ENCODE measurements at regions not wholly inside any gene's neighbourhood (a gene's known extent, or its start where the extent isn't known, plus 50 kb on each side); places are given as distances from the start of the nearest gene placed in this dataset.

- H3K36me3 Mint-ChIP-seq: peaks cover 4% of the 10 kb centered on the region
- no peak for ATAC-seq
- no peak overlapping the region for H3K27ac Mint-ChIP-seq
- H3K27me3 Mint-ChIP-seq (ENCODE audit: low read depth): no peaks in the 10 kb centered on the region
- POLR2A ChIA-PET: interaction anchor here (0.6 kb wide), 1 partner anchor 92 kb away, joined by 3 read pairs; no protein-coding TSS in a partner anchor
- TF ChIP-seq ZNF317 (CRISPR knock-in tag; IDR thresholded peaks at IDR 0.05; ENCODE audit: borderline replicate concordance, low read depth): no peak
- no peak for TF ChIP-seq ZMAT4 (CRISPR knock-in tag; IDR thresholded peaks at IDR 0.05)
- no peak for TF ChIP-seq IRF1 (CRISPR knock-in tag; IDR thresholded peaks at IDR 0.05)
- TF ChIP-seq USF1 (CRISPR knock-in tag; IDR thresholded peaks at IDR 0.05): no peak
- no peak for TF ChIP-seq NFATC4 (CRISPR knock-in tag; IDR thresholded peaks at IDR 0.05)
- TF ChIP-seq PREB (CRISPR knock-in tag; IDR thresholded peaks at IDR 0.05; ENCODE audit: borderline replicate concordance): no peak
- no peak for TF ChIP-seq JAZF1 (CRISPR knock-in tag; IDR thresholded peaks at IDR 0.05)
- no peak for TF ChIP-seq USF2 (CRISPR knock-in tag; IDR thresholded peaks at IDR 0.05)
- TF ChIP-seq E2F5 (CRISPR knock-in tag; IDR thresholded peaks at IDR 0.05): no peak
- no peak for TF ChIP-seq ZNF232 (CRISPR knock-in tag; IDR thresholded peaks at IDR 0.05)
- no peak for DNase-seq (ENCODE audit: low spot score)
- CTCF ChIA-PET: no interaction called here
- H3K4me1 Mint-ChIP-seq: no peaks in the 10 kb centered on the region
- H3K4me3 Mint-ChIP-seq: no peak overlapping the region
- H3K9me3 Mint-ChIP-seq: peaks cover 31% of the 10 kb centered on the region
Measured at GRCh38 chr4:101458473-101458872, 111.1 kb upstream of the PPP3CA start.

- POLR2A ChIA-PET: no interaction called here
- H3K27me3 Mint-ChIP-seq (ENCODE audit: low read depth): no peaks in the 10 kb centered on the region
- TF ChIP-seq MYBL2 (CRISPR knock-in tag; IDR thresholded peaks at IDR 0.05): no peak
- TF ChIP-seq ZNF219 (CRISPR knock-in tag; IDR thresholded peaks at IDR 0.05; ENCODE audit: borderline replicate concordance): no peak
- no peak for TF ChIP-seq ZNF396 (CRISPR knock-in tag; IDR thresholded peaks at IDR 0.05; ENCODE audit: borderline replicate concordance)
- no peak for TF ChIP-seq GRHL2 (CRISPR knock-in tag; IDR thresholded peaks at IDR 0.05; ENCODE audit: insufficient replicate concordance, severe bottlenecking)
- H3K4me3 Mint-ChIP-seq: no peak overlapping the region
- H3K27ac Mint-ChIP-seq: no peak overlapping the region
- CTCF ChIA-PET: no interaction called here
- no peaks in the 10 kb centered on the region for H3K36me3 Mint-ChIP-seq
- ATAC-seq (no peak), DNase-seq (ENCODE audit: low spot score) (no peak)
- peaks cover 12% of the 10 kb centered on the region for H3K9me3 Mint-ChIP-seq
- H3K4me1 Mint-ChIP-seq: no peaks in the 10 kb centered on the region
Measured at GRCh38 chr4:101451086-101451485, 103.8 kb upstream of the PPP3CA start.

GRCh38 chr4:101441446-101441845, 94.1 kb upstream of the PPP3CA start:
- H3K27me3 Mint-ChIP-seq (ENCODE audit: low read depth): no peaks in the 10 kb centered on the region
- DNase-seq (ENCODE audit: low spot score) (no peak), ATAC-seq (no peak)
- H3K36me3 Mint-ChIP-seq: no peaks in the 10 kb centered on the region
- H3K9me3 Mint-ChIP-seq: no peaks in the 10 kb centered on the region
- POLR2A ChIA-PET: no interaction called here
- CTCF ChIA-PET: no interaction called here
- no peak overlapping the region for H3K27ac Mint-ChIP-seq
- H3K4me1 Mint-ChIP-seq: no peaks in the 10 kb centered on the region
- H3K4me3 Mint-ChIP-seq: no peak overlapping the region
- TF ChIP-seq CDX4 (CRISPR knock-in tag; IDR thresholded peaks at IDR 0.05; ENCODE audit: borderline replicate concordance) (no peak), TP53 (CRISPR knock-in tag; IDR thresholded peaks at IDR 0.05) (no peak), FOXP4 (CRISPR knock-in tag; IDR thresholded peaks at IDR 0.05) (no peak), ERG (CRISPR knock-in tag; IDR thresholded peaks at IDR 0.05) (no peak), ZNF396 (CRISPR knock-in tag; IDR thresholded peaks at IDR 0.05; ENCODE audit: borderline replicate concordance) (no peak)
